Mesenchymal stem cell (in vitro differentiated cells and primary cell): ENCODE measurements at regions not wholly inside any gene's neighbourhood (a gene's known extent, or its start where the extent isn't known, plus 50 kb on each side); places are given as distances from the start of the nearest gene placed in this dataset.

Experiments used
- DNase-seq: peaks from one replicate; pipeline ENCODE4 v3.0.0-alpha.2; 2013
- H2AFZ ChIP-seq: one replicate; pipeline ENCODE4 v1.6.1; 2013; ENCODE audit warnings: low read depth, mild to moderate bottlenecking, control low read depth, inconsistent platforms, low read length, moderate library complexity
- H2AK5ac ChIP-seq: 2 replicates; pipeline ENCODE4 v1.6.1; 2013; ENCODE audit warnings: low read length, moderate library complexity, mild to moderate bottlenecking, inconsistent platforms; ENCODE audit not compliant: severe bottlenecking
- H2BK120ac ChIP-seq: one replicate; pipeline ENCODE4 v1.6.1; 2013; ENCODE audit warnings: low read depth, mild to moderate bottlenecking, inconsistent platforms, low read length, moderate library complexity
- H2BK12ac ChIP-seq, 2 experiments: one replicate each; pipeline ENCODE4 v1.6.1; 2013; ENCODE audit warnings: inconsistent platforms in 2 of 2, low read length in 2 of 2, mild to moderate bottlenecking in 2 of 2, moderate library complexity in 2 of 2, control low read depth in 1 of 2
- H2BK15ac ChIP-seq: one replicate; pipeline ENCODE4 v1.6.1; 2013; ENCODE audit warnings: mild to moderate bottlenecking, low read depth, inconsistent platforms; ENCODE audit not compliant: poor library complexity, severe bottlenecking
- H2BK5ac ChIP-seq: 2 replicates; pipeline ENCODE4 v1.6.1; 2013; ENCODE audit warnings: low read depth, mild to moderate bottlenecking, low read length, control low read depth, inconsistent platforms; ENCODE audit not compliant: poor library complexity, severe bottlenecking
- H3K14ac ChIP-seq, 2 experiments: one replicate each; pipeline ENCODE4 v1.6.1; 2013; ENCODE audit warnings: inconsistent platforms in 2 of 2, low read length in 2 of 2, control low read depth in 1 of 2, mild to moderate bottlenecking in 1 of 2, moderate library complexity in 1 of 2
- H3K18ac ChIP-seq, 2 experiments: one replicate each; pipeline ENCODE4 v1.6.1; 2013; ENCODE audit warnings: inconsistent platforms in 2 of 2, low read length in 2 of 2, control low read depth in 1 of 2, low read depth in 1 of 2, mild to moderate bottlenecking in 1 of 2
- H3K23ac ChIP-seq, 2 experiments: one replicate each; pipeline ENCODE4 v1.6.1; 2013; ENCODE audit warnings: inconsistent platforms in 2 of 2, low read length in 2 of 2, mild to moderate bottlenecking in 2 of 2, moderate library complexity in 2 of 2, control low read depth in 1 of 2
- H3K27ac ChIP-seq: 2 replicates; pipeline ENCODE4 v1.5.1; 2013; ENCODE audit warnings: mild to moderate bottlenecking, moderate library complexity, low read length, control low read depth, inconsistent platforms; ENCODE audit not compliant: poor library complexity, severe bottlenecking
- H3K27me3 ChIP-seq, 2 experiments: 2 replicates each; pipeline versions ENCODE4 v1.6.1 to v1.7.0; 2013; ENCODE audit warnings: low read length in 2 of 2, mild to moderate bottlenecking in 2 of 2, moderate library complexity in 2 of 2, control low read depth in 1 of 2, inconsistent platforms in 1 of 2; ENCODE audit not compliant: control insufficient read depth in 1 of 2, insufficient read depth in 1 of 2
- H3K36me3 ChIP-seq, 2 experiments: 2 replicates each; pipeline versions ENCODE4 v1.6.1 to v1.7.0; 2013; ENCODE audit warnings: low read length in 2 of 2, control low read depth in 1 of 2, inconsistent platforms in 1 of 2, low read depth in 1 of 2, mild to moderate bottlenecking in 1 of 2; ENCODE audit not compliant: insufficient read depth in 2 of 2, control insufficient read depth in 1 of 2
- H3K4ac ChIP-seq, 2 experiments: one replicate each; pipeline ENCODE4 v1.6.1; 2013; ENCODE audit warnings: inconsistent platforms in 2 of 2, low read length in 2 of 2, mild to moderate bottlenecking in 2 of 2, moderate library complexity in 2 of 2, control low read depth in 1 of 2, low read depth in 1 of 2
- H3K4me1 ChIP-seq: 2 replicates; pipeline ENCODE4 v1.6.1; 2013; ENCODE audit warnings: low read depth, low read length, control low read depth; ENCODE audit not compliant: control insufficient read depth, insufficient read depth
- H3K4me2 ChIP-seq: 2 replicates; pipeline ENCODE4 v1.6.1; 2013; ENCODE audit warnings: low read length, mild to moderate bottlenecking, inconsistent platforms; ENCODE audit not compliant: poor library complexity, severe bottlenecking
- H3K4me3 ChIP-seq, 2 experiments: 2 replicates each; pipeline versions ENCODE4 v1.5.1 to v1.7.0; 2013; ENCODE audit warnings: low read length in 2 of 2, mild to moderate bottlenecking in 2 of 2, control low read depth in 1 of 2, low read depth in 1 of 2; ENCODE audit not compliant: insufficient read depth in 1 of 2
- H3K79me1 ChIP-seq: replicated peaks from 2 replicates; pipeline ENCODE4 v1.6.1; 2013; ENCODE audit warnings: mild to moderate bottlenecking, control low read depth, low read length, inconsistent platforms; ENCODE audit not compliant: poor library complexity, severe bottlenecking
- H3K9ac ChIP-seq: 2 replicates; pipeline ENCODE4 v1.7.0; 2013; ENCODE audit warnings: mild to moderate bottlenecking, low read length, moderate library complexity
- H3K9me3 ChIP-seq: 2 replicates; pipeline ENCODE4 v1.7.0; 2013; ENCODE audit warnings: mild to moderate bottlenecking, low read length; ENCODE audit not compliant: control insufficient read depth
- H4K8ac ChIP-seq: one replicate; pipeline ENCODE4 v1.6.1; 2013; ENCODE audit warnings: inconsistent platforms, mild to moderate bottlenecking, low read length, moderate library complexity
- H4K91ac ChIP-seq: one replicate; pipeline ENCODE4 v1.6.1; 2013; ENCODE audit warnings: mild to moderate bottlenecking, low read length, inconsistent platforms
- WGBS: methylation state at CpG from one replicate; pipeline ENCODE4 v1.1.7; 2013; ENCODE audit warnings: mixed read lengths; 5-methylcytosine and 5-hydroxymethylcytosine counted together

GRCh38 chr1:68313735-68314134 is 81.4 kb upstream of the WLS start:
- Histone ChIP-seq H2AFZ (no peak overlapping the region), H2AK5ac (no peak overlapping the region)
- 83% methylated on average over 1 of the region's 4 CpGs for WGBS

GRCh38 chr1:68308034-68308433 is 75.7 kb upstream of the WLS start:
- 100% methylated on average over 1 of the region's 1 CpG for WGBS

More at GRCh38 chr1:68313735-68314134, 81.4 kb upstream of the WLS start:
- Histone ChIP-seq H3K9ac (no peak overlapping the region), H2BK5ac (no peak overlapping the region), H3K4me1 (no peaks in the 10 kb centered on the region), H2BK120ac (no peak overlapping the region), H3K23ac (no peak overlapping the region), H2BK15ac (no peak overlapping the region), H3K14ac (no peak overlapping the region), H4K91ac (no peak overlapping the region), H4K8ac (no peak overlapping the region), H3K79me1 (no peaks in the 10 kb centered on the region), H2BK12ac (no peak overlapping the region), H3K4me3 (no peak overlapping the region), H3K4ac (no peak overlapping the region), H3K18ac (no peak overlapping the region), H3K27ac (no peak overlapping the region), H3K36me3 (no peaks in the 10 kb centered on the region), H3K9me3 (no peaks in the 10 kb centered on the region), H3K27me3 (no peaks in the 10 kb centered on the region), H3K4me2 (no peak overlapping the region)
- no peak for DNase-seq

GRCh38 chr1:68307378-68307787 is 75.1 kb upstream of the WLS start:
- Histone ChIP-seq H3K4ac (no peak overlapping the region), H3K4me2 (no peak overlapping the region), H2BK12ac (no peak overlapping the region), H3K18ac (no peak overlapping the region), H3K14ac (no peak overlapping the region), H3K4me1 (no peaks in the 10 kb centered on the region), H2BK15ac (no peak overlapping the region), H3K27me3 (peaks cover 0 to 4% of the 10 kb centered on the region in 2 experiments), H4K8ac (no peak overlapping the region), H2BK5ac (no peak overlapping the region), H2BK120ac (no peak overlapping the region), H3K9me3 (no peaks in the 10 kb centered on the region), H3K23ac (no peak overlapping the region), H3K36me3 (no peaks in the 10 kb centered on the region), H3K79me1 (no peaks in the 10 kb centered on the region), H4K91ac (no peak overlapping the region), H3K4me3 (no peak overlapping the region), H2AK5ac (no peak overlapping the region), H2AFZ (no peak overlapping the region), H3K9ac (no peak overlapping the region), H3K27ac (no peak overlapping the region)
- 52% methylated on average over 3 of the region's 3 CpGs for WGBS
- no peak for DNase-seq

More at GRCh38 chr1:68308034-68308433, 75.7 kb upstream of the WLS start:
- H3K4me3 ChIP-seq = no peak overlapping the region
- no peak overlapping the region for H2AK5ac ChIP-seq
- no peaks in the 10 kb centered on the region for H3K9me3 ChIP-seq
- no peak overlapping the region for H3K4me2 ChIP-seq
- H4K91ac ChIP-seq = no peak overlapping the region
- no peak overlapping the region for H2BK5ac ChIP-seq
- H3K36me3 ChIP-seq = no peaks in the 10 kb centered on the region
- no peaks in the 10 kb centered on the region for H3K4me1 ChIP-seq
- no peak overlapping the region for H3K9ac ChIP-seq
- H2BK120ac ChIP-seq = no peak overlapping the region
- no peaks in the 10 kb centered on the region for H3K79me1 ChIP-seq
- no peak overlapping the region for H2BK12ac ChIP-seq
- no peak overlapping the region for H3K4ac ChIP-seq
- H3K14ac ChIP-seq = no peak overlapping the region
- no peak overlapping the region for H3K27ac ChIP-seq
- no peak overlapping the region for H3K23ac ChIP-seq
- peaks cover 0 to 4% of the 10 kb centered on the region in 2 experiments for H3K27me3 ChIP-seq
- no peak overlapping the region for H3K18ac ChIP-seq
- no peak overlapping the region for H2BK15ac ChIP-seq
- DNase-seq = no peak
- no peak overlapping the region for H4K8ac ChIP-seq
- no peak overlapping the region for H2AFZ ChIP-seq

- no peak overlapping the region for H2AK5ac ChIP-seq
- H3K9ac ChIP-seq = no peak overlapping the region
- H3K4me3 ChIP-seq = no peak overlapping the region
- no peak overlapping the region for H3K4ac ChIP-seq
- no peak overlapping the region for H2BK15ac ChIP-seq
- no peaks in the 10 kb centered on the region for H3K79me1 ChIP-seq
- H2BK12ac ChIP-seq = no peak overlapping the region
- no peak overlapping the region for H3K14ac ChIP-seq
- H4K8ac ChIP-seq = no peak overlapping the region
- no peaks in the 10 kb centered on the region for H3K36me3 ChIP-seq
- no peak for DNase-seq
- no peak overlapping the region for H3K23ac ChIP-seq
- no peak overlapping the region for H3K4me2 ChIP-seq
- WGBS = 86% methylated on average over 1 of the region's 2 CpGs
- H3K9me3 ChIP-seq = no peaks in the 10 kb centered on the region
- no peak overlapping the region for H3K27ac ChIP-seq
- H4K91ac ChIP-seq = no peak overlapping the region
- H2AFZ ChIP-seq = no peak overlapping the region
- no peak overlapping the region for H2BK5ac ChIP-seq
- H3K18ac ChIP-seq = no peak overlapping the region
- H3K4me1 ChIP-seq = no peaks in the 10 kb centered on the region
- peaks cover 0 to 4% of the 10 kb centered on the region in 2 experiments for H3K27me3 ChIP-seq
- H2BK120ac ChIP-seq = no peak overlapping the region
Measured at GRCh38 chr1:68301471-68302001, 69.2 kb upstream of the WLS start.
